GM12865 (cell line): ENCODE measurements at regions not wholly inside any gene's neighbourhood (a gene's known extent, or its start where the extent isn't known, plus 50 kb on each side); places are given as distances from the start of the nearest gene placed in this dataset.

Experiments
- DNase-seq: peaks from one replicate; pipeline ENCODE4 v3.0.0; 2010; ENCODE audit warnings: low read depth
- H3K4me3 ChIP-seq: 2 replicates; pipeline ENCODE4 v1.5.1; 2011; ENCODE audit warnings: mild to moderate bottlenecking, low read depth, low read length, control low read depth
- TF ChIP-seq, protein P1 (sequence below): IDR thresholded peaks from 2 replicates; pipeline ENCODE4 v1.5.1; 2011; ENCODE audit warnings: low read length, control low read depth, low read depth, inconsistent platforms; ENCODE audit not compliant: insufficient read depth; ENCODE audit errors: missing control alignments

GRCh38 chr6:170122651-170123050 is 168.2 kb downstream of the DLL1 start:
- H3K4me3 ChIP-seq, result no peak overlapping the region
- no peak for DNase-seq
- TF ChIP-seq, protein P1, sequence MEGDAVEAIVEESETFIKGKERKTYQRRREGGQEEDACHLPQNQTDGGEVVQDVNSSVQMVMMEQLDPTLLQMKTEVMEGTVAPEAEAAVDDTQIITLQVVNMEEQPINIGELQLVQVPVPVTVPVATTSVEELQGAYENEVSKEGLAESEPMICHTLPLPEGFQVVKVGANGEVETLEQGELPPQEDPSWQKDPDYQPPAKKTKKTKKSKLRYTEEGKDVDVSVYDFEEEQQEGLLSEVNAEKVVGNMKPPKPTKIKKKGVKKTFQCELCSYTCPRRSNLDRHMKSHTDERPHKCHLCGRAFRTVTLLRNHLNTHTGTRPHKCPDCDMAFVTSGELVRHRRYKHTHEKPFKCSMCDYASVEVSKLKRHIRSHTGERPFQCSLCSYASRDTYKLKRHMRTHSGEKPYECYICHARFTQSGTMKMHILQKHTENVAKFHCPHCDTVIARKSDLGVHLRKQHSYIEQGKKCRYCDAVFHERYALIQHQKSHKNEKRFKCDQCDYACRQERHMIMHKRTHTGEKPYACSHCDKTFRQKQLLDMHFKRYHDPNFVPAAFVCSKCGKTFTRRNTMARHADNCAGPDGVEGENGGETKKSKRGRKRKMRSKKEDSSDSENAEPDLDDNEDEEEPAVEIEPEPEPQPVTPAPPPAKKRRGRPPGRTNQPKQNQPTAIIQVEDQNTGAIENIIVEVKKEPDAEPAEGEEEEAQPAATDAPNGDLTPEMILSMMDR, result no peak

- TF ChIP-seq, protein P1, result no peak
- H3K4me3 ChIP-seq, result no peak overlapping the region
- no peak for DNase-seq
Measured at GRCh38 chr6:170117111-170117972, 173.5 kb downstream of the DLL1 start.

GRCh38 chr6:170116636-170117035 is 174.2 kb downstream of the DLL1 start:
- TF ChIP-seq, protein P1, result no peak
- no peak overlapping the region for H3K4me3 ChIP-seq
- no peak for DNase-seq

GRCh38 chr6:170114956-170115855 is 175.7 kb downstream of the DLL1 start:
- TF ChIP-seq, protein P1, result no peak
- no peak overlapping the region for H3K4me3 ChIP-seq
- DNase-seq, result no peak

DNA sequence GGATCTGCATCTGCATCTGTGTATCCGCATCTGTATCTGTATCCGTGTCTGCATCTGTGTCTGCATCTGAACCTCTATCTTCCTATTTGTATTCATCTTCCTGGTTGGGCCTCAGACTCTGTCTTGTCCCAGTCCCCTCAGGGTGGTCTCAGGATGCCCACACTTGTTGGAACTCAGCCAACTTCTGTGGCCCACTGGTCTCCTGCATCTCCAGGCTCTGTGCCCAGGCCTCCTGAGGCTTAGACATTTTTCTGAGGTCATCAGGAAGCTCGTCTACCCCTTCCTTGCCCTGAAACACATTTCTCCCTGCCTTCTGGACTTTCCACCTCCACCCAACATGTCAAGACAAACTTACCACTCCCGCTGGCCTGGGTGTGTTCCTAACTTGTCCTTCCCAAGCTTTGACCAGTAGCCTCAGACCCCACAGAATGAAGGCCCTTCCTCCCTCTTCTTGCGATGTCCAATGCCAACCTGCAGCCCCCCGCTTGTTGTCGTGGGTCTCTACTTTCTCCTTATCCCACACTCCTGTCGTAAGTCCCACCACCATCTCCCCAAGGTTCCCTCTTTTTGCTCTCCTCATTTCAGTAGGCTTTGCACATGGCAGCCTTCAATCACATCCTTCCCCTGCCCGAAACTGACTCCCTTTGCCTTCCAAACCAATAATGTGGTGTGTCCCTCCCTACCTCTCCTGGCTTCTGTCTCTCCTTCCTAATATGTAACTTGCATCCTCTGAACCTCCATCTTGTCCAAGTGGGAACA is 176.5 kb downstream of the DLL1 start:
- DNase-seq, result no peak
- TF ChIP-seq, protein P1, result no peak

DNA sequence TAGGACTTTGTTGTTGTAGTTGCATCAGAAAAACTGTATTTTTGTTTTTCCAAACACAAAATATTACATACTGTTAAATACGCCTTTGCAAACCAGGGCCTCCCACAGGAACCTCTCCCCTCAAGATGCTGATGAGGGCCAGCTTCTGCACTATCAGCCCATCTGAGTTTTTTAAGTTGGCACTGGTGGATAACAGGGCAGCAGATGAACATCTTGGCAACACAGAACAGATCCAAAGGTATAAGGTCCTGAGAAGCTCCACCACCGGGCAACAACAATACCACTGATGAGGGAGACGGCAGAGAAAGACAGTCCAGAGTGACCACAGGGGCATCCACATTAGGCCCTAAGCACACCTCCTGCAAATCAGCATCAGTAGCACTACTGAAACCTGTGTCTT is 177.7 kb downstream of the DLL1 start:
- H3K4me3 ChIP-seq, result no peak overlapping the region
- TF ChIP-seq, protein P1, result no peak
- DNase-seq, result no peak

More for the DNA sequence above, 176.5 kb downstream of the DLL1 start:
- H3K4me3 ChIP-seq, result no peak overlapping the region
